ENCODE measurements at regions not wholly inside any gene's neighbourhood (a gene's known extent, or its start where the extent isn't known, plus 50 kb on each side); places are given as distances from the start of the nearest gene placed in this dataset.

DNA sequence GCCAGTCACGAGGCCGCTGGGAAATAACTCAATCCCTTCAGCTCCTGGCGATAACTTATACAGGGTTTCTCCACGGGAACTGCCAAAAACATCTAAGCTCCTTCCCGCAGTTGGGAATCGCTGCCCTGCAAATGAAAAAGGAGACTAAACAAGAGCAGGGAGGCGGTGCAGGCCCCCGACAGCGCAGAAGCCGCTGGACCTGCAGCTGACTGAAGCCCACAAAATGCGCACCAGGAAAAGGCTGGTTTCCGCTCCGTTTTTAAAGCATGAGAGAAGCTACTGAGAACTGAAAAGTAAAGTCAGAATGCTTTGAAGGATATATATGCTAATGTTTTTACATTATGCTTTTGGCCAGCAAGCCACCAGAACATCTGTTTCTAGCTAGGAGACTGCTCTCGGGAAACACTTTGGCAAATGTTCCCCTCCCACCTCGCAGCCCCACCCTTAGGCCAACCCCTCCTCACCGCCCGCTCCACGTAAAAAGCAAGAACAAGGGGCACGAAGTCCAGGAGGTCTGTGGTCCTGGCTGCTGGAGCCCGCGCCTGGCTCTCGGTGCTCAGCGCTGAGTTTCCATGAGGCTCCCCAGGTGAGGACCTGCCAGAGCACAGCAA lies 90.5 kb downstream of the SOD2 start:
- Histone ChIP-seq H3K36me3 (ENCODE audit: control insufficient read depth in 2 of 2, insufficient read depth in 1 of 2, low read length in 2 of 2) (no peaks in the 10 kb centered on the region), H3K9me3 (ENCODE audit: control insufficient read depth, insufficient read depth, low read depth, low read length) (no peaks in the 10 kb centered on the region), H3K27ac (ENCODE audit: extremely low read depth, low read depth, low read length) (no peak overlapping the region), H3K4me3 (ENCODE audit: low read depth, low read length) (no peak overlapping the region), H3K4me1 (ENCODE audit: control insufficient read depth, insufficient read depth, low read length) (no peaks in the 10 kb centered on the region)
- ChIA-PET POLR2A (no interaction called here), CTCF (interaction anchor here (0.6 kb wide), 1 partner anchor 428 kb away, joined by 3 read pairs; no protein-coding TSS in a partner anchor)
- no peak for TF ChIP-seq ZNF132 (tag by site-specific recombination; IDR thresholded peaks at IDR 0.05; ENCODE audit: borderline replicate concordance)

- ChIA-PET POLR2A (no interaction called here), CTCF (interaction anchor here (1.2 kb wide), 1 partner anchor 26 kb away, joined by 3 read pairs; no protein-coding TSS in a partner anchor)
- Histone ChIP-seq H3K4me1 (ENCODE audit: control insufficient read depth, insufficient read depth, low read length) (no peaks in the 10 kb centered on the region), H3K36me3 (ENCODE audit: control insufficient read depth in 2 of 2, insufficient read depth in 1 of 2, low read length in 2 of 2) (no peaks in the 10 kb centered on the region), H3K4me3 (ENCODE audit: low read depth, low read length) (no peak overlapping the region), H3K27ac (ENCODE audit: extremely low read depth, low read depth, low read length) (no peak overlapping the region), H3K9me3 (ENCODE audit: control insufficient read depth, insufficient read depth, low read depth, low read length) (no peaks in the 10 kb centered on the region)
- TF ChIP-seq OVOL3 (tag by site-specific recombination; IDR thresholded peaks at IDR 0.05) (no peak), ZFP37 (tag by site-specific recombination; IDR thresholded peaks at IDR 0.05) (no peak), ZNF623 (tag by site-specific recombination; IDR thresholded peaks at IDR 0.05) (no peak), KLF7 (tag by site-specific recombination; IDR thresholded peaks at IDR 0.05; ENCODE audit: borderline replicate concordance) (no peak), SCRT1 (tag by site-specific recombination; IDR thresholded peaks at IDR 0.05; ENCODE audit: borderline replicate concordance) (no peak), ZNF777 (tag by site-specific recombination; IDR thresholded peaks at IDR 0.05; ENCODE audit: borderline replicate concordance) (no peak)
These were observed 91.8 kb downstream of the SOD2 start for GRCh38 chr6:159601211-159601610.

DNA sequence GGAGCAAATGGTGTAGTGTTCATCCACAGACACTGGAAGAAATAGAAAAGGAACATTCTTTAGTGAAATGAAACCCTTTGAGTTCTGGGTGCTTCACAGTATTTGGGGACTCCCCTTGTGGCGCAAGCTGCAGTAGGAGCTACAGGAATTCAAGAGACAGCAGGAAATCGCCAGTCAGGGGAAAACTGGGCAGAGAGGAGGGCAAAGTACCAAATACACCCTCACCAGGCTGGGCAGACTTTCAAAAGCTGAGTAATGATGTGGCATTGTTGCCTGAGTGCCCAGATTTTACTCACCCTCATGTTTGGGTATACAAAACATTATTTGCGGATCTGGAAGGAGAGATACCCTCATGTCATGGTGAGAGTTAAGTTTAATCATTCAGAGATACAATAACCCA lies 97.9 kb downstream of the SOD2 start:
- H3K36me3 ChIP-seq (ENCODE audit: control insufficient read depth in 2 of 2, insufficient read depth in 1 of 2, low read length in 2 of 2), result no peaks in the 10 kb centered on the region
- TF ChIP-seq ZNF416 (tag by site-specific recombination; IDR thresholded peaks at IDR 0.05) (no peak), KLF8 (tag by site-specific recombination; IDR thresholded peaks at IDR 0.05) (no peak), ZNF639 (tag by site-specific recombination; IDR thresholded peaks at IDR 0.05) (no peak), ZNF624 (tag by site-specific recombination; IDR thresholded peaks at IDR 0.05) (no peak), ZBTB17 (tag by site-specific recombination; IDR thresholded peaks at IDR 0.05) (no peak), ZNF133 (tag by site-specific recombination; IDR thresholded peaks at IDR 0.05) (no peak), ZNF843 (tag by site-specific recombination; IDR thresholded peaks at IDR 0.05) (no peak), ZBTB20 (tag by site-specific recombination; IDR thresholded peaks at IDR 0.05) (no peak), KLF16 (tag by site-specific recombination; IDR thresholded peaks at IDR 0.05) (no peak), ZNF433 (tag by site-specific recombination; IDR thresholded peaks at IDR 0.05; ENCODE audit: low read depth) (no peak), ZNF76 (tag by site-specific recombination; IDR thresholded peaks at IDR 0.05; ENCODE audit: borderline replicate concordance, low read depth) (no peak), OSR2 (tag by site-specific recombination; IDR thresholded peaks at IDR 0.05) (no peak), ZNF777 (tag by site-specific recombination; IDR thresholded peaks at IDR 0.05; ENCODE audit: borderline replicate concordance) (no peak), ZNF600 (tag by site-specific recombination; IDR thresholded peaks at IDR 0.05) (no peak), ZNF214 (tag by site-specific recombination; IDR thresholded peaks at IDR 0.05; ENCODE audit: borderline replicate concordance) (no peak), ZNF174 (tag by site-specific recombination; IDR thresholded peaks at IDR 0.05) (no peak), ZSCAN5A (tag by site-specific recombination; IDR thresholded peaks at IDR 0.05) (no peak), HOXC10 (CRISPR knock-in tag; IDR thresholded peaks at IDR 0.05) (no peak)
- TF ChIP-seq, protein P1, sequence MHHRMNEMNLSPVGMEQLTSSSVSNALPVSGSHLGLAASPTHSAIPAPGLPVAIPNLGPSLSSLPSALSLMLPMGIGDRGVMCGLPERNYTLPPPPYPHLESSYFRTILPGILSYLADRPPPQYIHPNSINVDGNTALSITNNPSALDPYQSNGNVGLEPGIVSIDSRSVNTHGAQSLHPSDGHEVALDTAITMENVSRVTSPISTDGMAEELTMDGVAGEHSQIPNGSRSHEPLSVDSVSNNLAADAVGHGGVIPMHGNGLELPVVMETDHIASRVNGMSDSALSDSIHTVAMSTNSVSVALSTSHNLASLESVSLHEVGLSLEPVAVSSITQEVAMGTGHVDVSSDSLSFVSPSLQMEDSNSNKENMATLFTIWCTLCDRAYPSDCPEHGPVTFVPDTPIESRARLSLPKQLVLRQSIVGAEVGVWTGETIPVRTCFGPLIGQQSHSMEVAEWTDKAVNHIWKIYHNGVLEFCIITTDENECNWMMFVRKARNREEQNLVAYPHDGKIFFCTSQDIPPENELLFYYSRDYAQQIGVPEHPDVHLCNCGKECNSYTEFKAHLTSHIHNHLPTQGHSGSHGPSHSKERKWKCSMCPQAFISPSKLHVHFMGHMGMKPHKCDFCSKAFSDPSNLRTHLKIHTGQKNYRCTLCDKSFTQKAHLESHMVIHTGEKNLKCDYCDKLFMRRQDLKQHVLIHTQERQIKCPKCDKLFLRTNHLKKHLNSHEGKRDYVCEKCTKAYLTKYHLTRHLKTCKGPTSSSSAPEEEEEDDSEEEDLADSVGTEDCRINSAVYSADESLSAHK (tag by site-specific recombination; IDR thresholded peaks at IDR 0.05), result no peak
- TF ChIP-seq, protein P2, sequence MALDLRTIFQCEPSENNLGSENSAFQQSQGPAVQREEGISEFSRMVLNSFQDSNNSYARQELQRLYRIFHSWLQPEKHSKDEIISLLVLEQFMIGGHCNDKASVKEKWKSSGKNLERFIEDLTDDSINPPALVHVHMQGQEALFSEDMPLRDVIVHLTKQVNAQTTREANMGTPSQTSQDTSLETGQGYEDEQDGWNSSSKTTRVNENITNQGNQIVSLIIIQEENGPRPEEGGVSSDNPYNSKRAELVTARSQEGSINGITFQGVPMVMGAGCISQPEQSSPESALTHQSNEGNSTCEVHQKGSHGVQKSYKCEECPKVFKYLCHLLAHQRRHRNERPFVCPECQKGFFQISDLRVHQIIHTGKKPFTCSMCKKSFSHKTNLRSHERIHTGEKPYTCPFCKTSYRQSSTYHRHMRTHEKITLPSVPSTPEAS (tag by site-specific recombination; IDR thresholded peaks at IDR 0.05), result no peak
- CTCF ChIA-PET, result interaction anchor here (0.6 to 0.8 kb wide), 6 partner anchors 13 to 732 kb away, joined by 3 to 5 read pairs (median 3); no protein-coding TSS in a partner anchor
- H3K27ac ChIP-seq (ENCODE audit: extremely low read depth, low read depth, low read length), result no peak overlapping the region
- no peak overlapping the region for H3K4me3 ChIP-seq (ENCODE audit: low read depth, low read length)
- no peaks in the 10 kb centered on the region for H3K9me3 ChIP-seq (ENCODE audit: control insufficient read depth, insufficient read depth, low read depth, low read length)
- no peaks in the 10 kb centered on the region for H3K4me1 ChIP-seq (ENCODE audit: control insufficient read depth, insufficient read depth, low read length)
- POLR2A ChIA-PET, result interaction anchor here (1.3 kb wide), 1 partner anchor 40 kb away, joined by 4 read pairs; no protein-coding TSS in a partner anchor

Measured in HEK293 (cell line).